GM19240 (cell line): ENCODE measurements at regions not wholly inside any gene's neighbourhood (a gene's known extent, or its start where the extent isn't known, plus 50 kb on each side); places are given as distances from the start of the nearest gene placed in this dataset.

ENCODE experiments used
- DNase-seq: peaks from one replicate; pipeline ENCODE4 v3.0.0; 2011; ENCODE audit warnings: low spot score; ENCODE audit not compliant: insufficient read length

DNA sequence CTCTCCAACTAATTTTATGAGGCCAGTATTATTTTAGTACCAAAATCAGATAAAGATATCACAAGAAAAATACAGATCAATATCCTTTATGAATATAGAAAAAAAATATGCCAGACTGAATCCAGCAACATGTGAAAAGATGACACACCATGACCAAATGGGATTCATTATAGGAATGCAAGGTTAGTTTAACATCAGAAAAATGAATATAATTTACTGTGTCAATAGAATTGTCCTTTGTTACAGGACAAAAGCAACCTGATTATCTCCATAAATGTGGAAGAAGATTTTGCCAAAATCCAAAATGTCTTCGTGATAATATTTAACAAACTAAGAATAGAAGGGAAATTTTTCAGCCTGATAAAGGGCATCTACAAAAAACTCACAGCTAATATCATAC lies 66.4 kb upstream of the DAB2 start:
- DNase-seq, result no peak

DNA sequence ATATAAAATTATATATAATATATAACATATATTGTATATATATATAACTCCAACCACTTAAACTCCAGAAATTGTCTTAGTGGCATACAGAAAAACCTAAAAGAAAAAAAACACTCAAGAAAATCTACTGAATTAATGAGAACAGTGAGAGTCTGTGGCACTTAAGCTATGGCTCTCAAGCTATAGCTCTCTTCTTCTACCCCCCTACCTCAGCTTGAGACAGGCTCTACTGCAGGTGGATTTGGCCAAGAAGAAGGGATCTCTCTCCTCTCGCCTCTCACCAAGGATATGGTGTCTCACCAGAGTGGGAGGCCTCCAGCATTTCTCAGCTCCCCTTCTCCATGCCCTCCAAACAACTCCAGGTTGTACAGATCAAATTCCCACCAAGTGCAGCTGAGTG lies 64.5 kb upstream of the DAB2 start:
- DNase-seq, result no peak

DNA sequence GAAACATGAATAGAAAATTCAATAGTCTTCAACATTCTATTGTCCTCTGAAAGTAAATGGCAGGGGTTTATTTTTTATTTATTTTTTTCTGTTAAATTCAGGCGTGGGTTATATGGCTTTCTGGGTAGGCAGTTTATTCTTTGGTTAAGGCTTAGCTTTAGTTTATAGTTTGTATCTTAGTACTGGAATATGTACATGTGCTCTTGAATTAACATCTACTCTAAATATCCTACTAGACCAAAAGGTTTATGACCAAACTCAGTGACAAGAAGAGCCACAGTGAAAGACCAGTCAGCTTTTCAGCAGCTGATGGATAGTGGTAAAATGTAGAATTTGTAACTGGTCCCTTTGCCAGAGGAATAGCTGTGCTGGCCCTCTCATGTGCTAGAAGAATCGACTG lies 62.0 kb upstream of the DAB2 start:
- DNase-seq, result no peak

DNA sequence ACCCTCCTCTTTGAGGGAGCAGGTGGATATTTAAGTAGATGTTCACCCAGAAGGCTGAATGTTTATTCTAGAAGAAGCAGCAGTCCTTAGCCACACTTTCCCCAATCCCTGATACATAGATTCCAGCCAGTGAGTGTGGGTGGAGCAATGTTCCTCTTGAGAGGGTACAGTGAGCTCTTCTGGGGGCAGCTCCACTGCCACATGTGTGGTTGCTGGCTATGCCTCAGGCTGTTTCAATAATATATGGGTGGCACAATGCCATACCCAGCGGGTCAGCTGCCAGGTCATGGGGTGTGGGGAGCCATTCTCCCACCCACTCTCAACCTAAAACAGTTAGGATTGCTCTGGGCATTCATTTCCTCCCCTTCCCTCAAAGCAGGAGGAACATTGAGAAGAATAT lies 61.6 kb upstream of the DAB2 start:
- no peak for DNase-seq

DNA sequence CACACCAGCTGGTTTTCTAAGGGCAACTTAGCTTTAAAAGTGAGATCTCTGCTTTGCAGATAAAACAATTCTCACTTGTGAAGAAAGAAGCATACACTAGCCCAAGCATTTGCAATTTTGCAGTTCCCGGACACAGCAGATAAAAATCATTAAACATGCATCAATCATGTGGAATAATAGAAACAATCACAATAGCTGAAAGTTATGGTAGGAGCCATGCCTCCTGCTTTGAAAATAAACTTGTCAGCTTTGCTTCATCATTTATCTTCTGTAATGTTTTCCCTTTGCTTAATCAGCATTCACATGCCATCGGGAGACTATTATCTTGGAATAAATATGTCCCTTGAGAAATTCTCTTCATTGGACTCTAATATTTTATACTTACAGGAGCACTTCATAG lies 60.3 kb upstream of the DAB2 start:
- DNase-seq, result no peak

DNA sequence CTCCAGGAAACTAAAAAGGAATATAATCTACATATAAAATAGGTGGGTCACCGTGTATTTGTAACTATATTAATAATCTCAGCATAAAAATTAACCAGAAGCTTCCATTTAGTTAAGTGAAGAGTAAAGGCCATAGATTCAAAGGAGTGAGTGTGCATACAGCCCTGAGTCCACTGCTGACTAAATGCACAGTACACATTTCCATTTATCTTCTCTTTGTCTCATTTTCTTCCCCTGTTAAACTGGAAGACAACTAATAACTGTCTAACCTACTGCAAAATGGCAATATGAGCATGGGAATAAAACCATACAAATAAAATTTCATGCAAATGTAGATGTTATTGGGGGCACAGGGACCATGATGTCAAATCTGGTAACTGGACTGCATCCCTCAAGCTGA lies 59.9 kb upstream of the DAB2 start:
- no peak for DNase-seq

DNA sequence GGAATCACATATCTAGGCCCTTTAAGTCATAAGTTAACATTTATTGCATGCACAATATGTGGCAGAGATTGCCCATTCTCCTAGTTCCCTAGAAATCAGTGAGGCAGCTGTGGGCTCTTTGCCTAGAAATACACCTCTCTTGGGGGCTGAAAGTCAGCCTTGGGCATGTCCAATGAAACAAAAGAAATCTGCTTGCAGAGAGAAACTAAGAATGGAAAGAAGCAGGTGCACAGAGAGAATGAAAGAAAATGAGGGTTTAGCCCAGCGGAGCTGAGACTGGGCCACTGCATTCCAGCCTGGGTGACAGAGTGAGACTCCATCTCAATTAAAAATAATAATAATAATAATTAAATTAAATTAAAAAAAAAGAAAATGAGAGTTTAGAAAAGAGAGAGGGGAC lies 57.3 kb upstream of the DAB2 start:
- DNase-seq, result no peak

DNA sequence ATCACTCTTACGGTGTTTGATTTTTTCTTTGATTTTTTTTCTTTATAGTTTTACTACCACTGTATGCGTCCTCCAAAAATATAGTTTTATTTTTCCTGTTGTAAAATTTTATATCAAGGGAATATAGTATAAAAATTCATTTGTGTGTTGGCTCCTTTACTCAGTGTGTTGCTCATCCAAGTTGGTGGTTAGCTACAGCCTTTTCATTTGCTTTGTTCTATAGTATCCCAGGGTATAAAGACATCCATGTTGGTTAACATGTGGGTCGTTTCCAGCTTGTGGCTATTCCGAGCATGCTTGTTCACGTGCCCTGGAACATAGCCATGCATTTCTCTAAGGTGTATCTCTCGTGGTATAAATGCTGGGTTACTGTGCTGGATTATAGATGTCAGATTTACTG lies 54.8 kb upstream of the DAB2 start:
- no peak for DNase-seq

DNA sequence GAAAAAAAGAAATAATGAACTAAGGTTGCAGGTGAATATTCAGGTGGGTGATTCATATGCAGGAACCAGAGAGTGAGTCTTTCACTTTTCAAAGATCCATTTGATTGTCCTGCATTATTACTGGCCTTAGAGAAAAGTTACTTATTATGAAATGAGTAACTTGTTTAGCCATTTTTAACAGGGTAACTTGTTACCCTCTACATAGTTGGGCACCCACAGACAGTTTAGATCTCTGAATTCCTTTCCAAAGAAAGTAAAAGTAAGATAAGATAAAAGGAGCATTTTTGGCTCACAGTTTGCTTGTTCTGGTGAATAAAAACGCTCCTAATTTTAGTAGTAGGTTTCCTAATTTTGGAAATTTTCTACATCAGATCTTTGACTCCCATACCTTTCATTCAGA lies 54.1 kb upstream of the DAB2 start:
- DNase-seq, result no peak

DNA sequence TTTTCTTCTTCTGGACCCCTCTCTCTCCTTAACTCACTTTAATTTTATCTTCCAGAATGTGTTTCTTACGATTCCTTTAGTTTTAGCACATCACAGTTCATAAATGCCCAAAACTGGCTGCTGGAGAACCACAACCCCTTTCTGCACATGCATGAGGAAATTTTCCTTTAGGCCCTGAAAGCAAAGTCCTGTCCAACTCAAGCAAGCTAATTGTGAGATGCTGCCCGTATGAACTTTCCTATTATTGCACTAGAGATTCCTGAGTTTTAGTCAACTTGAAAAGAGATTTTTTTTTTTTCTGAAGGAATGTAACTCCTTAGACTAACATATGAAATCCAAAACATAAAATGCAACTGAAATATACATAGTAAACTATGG lies 52.1 kb upstream of the DAB2 start:
- DNase-seq, result no peak

DNA sequence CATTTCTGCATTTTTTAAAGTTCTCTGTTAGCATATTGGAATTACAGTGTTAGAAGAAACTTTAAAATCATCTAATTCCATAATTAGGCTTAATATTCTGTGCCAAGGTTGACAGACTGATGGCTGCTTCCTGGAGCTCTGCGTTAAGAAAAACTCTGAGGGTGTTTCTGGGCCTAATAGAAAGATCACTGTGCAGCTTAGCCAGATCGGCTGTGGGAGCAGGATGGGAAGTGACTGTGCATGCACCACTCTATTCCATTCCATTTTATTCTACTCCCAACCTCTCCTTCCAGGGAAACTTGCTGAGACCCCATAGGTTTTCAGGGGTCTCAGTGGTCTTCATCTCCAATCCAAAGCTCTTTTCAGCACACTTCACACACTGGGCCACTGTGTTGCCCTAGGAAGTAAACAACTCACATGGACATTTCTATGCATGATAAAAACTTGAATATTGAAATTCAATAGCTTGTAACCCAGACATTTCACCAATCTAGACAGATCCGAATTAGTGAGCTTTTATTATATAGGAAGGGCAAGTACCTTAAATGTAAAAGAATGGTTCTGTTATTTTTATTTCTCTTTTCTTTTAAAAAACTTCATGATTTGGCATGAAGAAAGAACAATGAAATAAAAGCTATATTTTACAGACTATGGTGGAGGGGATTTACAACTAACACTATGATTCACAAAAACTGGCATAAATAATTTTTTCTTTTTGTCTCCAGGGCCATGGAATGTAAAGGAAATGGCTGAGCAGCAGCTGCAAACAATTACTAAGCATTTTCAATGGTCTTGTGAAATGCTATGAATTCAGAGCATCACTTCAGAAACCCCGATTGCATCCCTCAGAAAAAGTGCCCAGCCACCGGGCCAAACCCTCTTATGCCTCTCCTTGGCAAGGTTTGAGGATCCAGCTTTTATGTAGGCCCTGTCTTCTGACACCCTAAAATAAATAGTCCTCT lies 51.4 kb upstream of the DAB2 start:
- DNase-seq, result no peak

DNA sequence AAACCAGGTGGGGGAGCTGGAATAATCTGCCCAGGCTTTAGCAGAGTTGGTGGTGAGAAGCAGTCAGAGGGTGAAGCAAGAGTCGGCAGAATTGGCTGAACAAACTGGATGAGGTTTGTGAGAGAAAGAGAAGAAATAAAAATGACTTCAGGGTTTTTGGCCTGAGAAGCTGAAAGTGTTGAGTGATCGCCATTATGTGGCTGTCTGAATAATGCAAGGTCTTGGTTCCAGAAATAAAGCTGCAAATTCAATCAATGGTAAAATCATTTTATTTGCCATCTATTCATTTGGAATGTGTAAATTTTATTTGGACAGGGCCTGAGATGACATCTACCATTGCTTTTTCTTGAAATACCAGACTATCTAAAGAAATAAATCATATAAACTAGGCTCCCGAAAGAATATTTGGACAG lies 50.4 kb upstream of the DAB2 start:
- no peak for DNase-seq
